GM23338 (cell line): ENCODE measurements at regions not wholly inside any gene's neighbourhood (a gene's known extent, or its start where the extent isn't known, plus 50 kb on each side); places are given as distances from the start of the nearest gene placed in this dataset.

Experiments
- ATAC-seq: fragments of 200-7000 bp; cut with Tn5 transposase; 3 replicates; pipeline ENCODE4 v1.9.1; 2020
- DNase-seq: peaks from one replicate; pipeline ENCODE4 v3.0.0-alpha.2; 2015; ENCODE audit warnings: low spot score
- H2AFZ ChIP-seq: fragments of 200-600 bp; sonication (generic); 2 replicates; pipeline ENCODE4 v1.8.0; 2016; ENCODE audit warnings: antibody characterized with exemption, mild to moderate bottlenecking, moderate library complexity
- H3F3A ChIP-seq: fragments of 200-600 bp; sonication (generic); replicated peaks from 2 replicates; pipeline ENCODE4 v1.8.0; 2017; ENCODE audit warnings: antibody characterized with exemption, mixed run types, low read depth
- H3K27ac ChIP-seq: fragments of 200-600 bp; sonication (generic); 2 replicates; pipeline ENCODE4 v1.6.1; 2016; ENCODE audit warnings: low read depth
- H3K27me3 ChIP-seq: fragments of 200-600 bp; sonication (generic); 2 replicates; pipeline ENCODE4 v1.8.0; 2016; ENCODE audit warnings: mild to moderate bottlenecking, mixed run types, moderate library complexity; ENCODE audit not compliant: insufficient read depth
- H3K36me3 ChIP-seq: fragments of 200-600 bp; sonication (generic); 2 replicates; pipeline ENCODE4 v1.8.0; 2016; ENCODE audit warnings: mild to moderate bottlenecking; ENCODE audit not compliant: insufficient read depth
- H3K4me1 ChIP-seq: fragments of 200-600 bp; sonication (generic); 2 replicates; pipeline ENCODE4 v1.8.0; 2016; ENCODE audit warnings: mild to moderate bottlenecking, moderate library complexity; ENCODE audit not compliant: insufficient read depth
- H3K4me2 ChIP-seq: fragments of 200-600 bp; sonication (generic); 2 replicates; pipeline ENCODE4 v1.7.1; 2017; ENCODE audit warnings: mixed run types
- H3K4me3 ChIP-seq: fragments of 200-600 bp; sonication (generic); 2 replicates; pipeline ENCODE4 v1.6.1; 2016; ENCODE audit warnings: mixed run types
- H3K79me2 ChIP-seq: fragments of 200-600 bp; sonication (generic); replicated peaks from 2 replicates; pipeline ENCODE4 v1.8.0; 2017; ENCODE audit warnings: mild to moderate bottlenecking; ENCODE audit not compliant: insufficient read depth
- H3K9me2 ChIP-seq: fragments of 200-600 bp; sonication (generic); 2 replicates; pipeline ENCODE4 v1.8.0; 2017; ENCODE audit not compliant: insufficient read depth
- H4K20me1 ChIP-seq: fragments of 200-600 bp; sonication (generic); replicated peaks from 2 replicates; pipeline ENCODE4 v1.8.0; 2017; ENCODE audit warnings: mild to moderate bottlenecking; ENCODE audit not compliant: insufficient read depth
- H3K27ac Mint-ChIP-seq: 2 replicates; pipeline ENCODE4 v1.8.0; 2020; ENCODE audit warnings: inconsistent platforms, mild to moderate bottlenecking, moderate library complexity, mixed read lengths
- H3K27me3 Mint-ChIP-seq: 3 replicates; pipeline ENCODE4 v1.8.0; 2022; ENCODE audit warnings: low read depth, mild to moderate bottlenecking, moderate library complexity, mixed read lengths, inconsistent platforms; ENCODE audit not compliant: insufficient read depth, poor library complexity
- H3K36me3 Mint-ChIP-seq: 3 replicates; pipeline ENCODE4 v1.8.0; 2021; ENCODE audit warnings: low read depth, mild to moderate bottlenecking, inconsistent platforms, moderate library complexity, mixed read lengths
- H3K4me1 Mint-ChIP-seq: 3 replicates; pipeline ENCODE4 v1.8.0; 2020; ENCODE audit warnings: mild to moderate bottlenecking, inconsistent platforms, mixed read lengths
- H3K4me3 Mint-ChIP-seq: 3 replicates; pipeline ENCODE4 v1.8.0; 2021; ENCODE audit warnings: moderate library complexity, mild to moderate bottlenecking, inconsistent platforms, mixed read lengths
- H3K9me3 Mint-ChIP-seq: 3 replicates; pipeline ENCODE4 v1.8.0; 2020; ENCODE audit warnings: moderate library complexity, mild to moderate bottlenecking, inconsistent platforms, mixed read lengths
- ETS1 ChIP-seq: IDR thresholded peaks from 2 replicates; pipeline ENCODE4 v1.6.1; 2016; ENCODE audit warnings: antibody characterized with exemption
- JUNB ChIP-seq: IDR thresholded peaks from one replicate; pipeline ENCODE4 v1.6.1; 2016; ENCODE audit warnings: antibody characterized with exemption; ENCODE audit not compliant: unreplicated experiment
- NANOG ChIP-seq: IDR thresholded peaks from 2 replicates; pipeline ENCODE4 v1.6.1; 2016; ENCODE audit warnings: antibody characterized with exemption, borderline replicate concordance
- ZNF114 ChIP-seq: fragments of 250-450 bp; sonication (Bioruptor Pico); IDR thresholded peaks from 2 replicates; pipeline ENCODE4 v1.5.0; 2020; ENCODE audit warnings: mild to moderate bottlenecking, moderate library complexity
- TF ChIP-seq, protein P1 (sequence below): fragments of 250-450 bp; sonication (Bioruptor Pico); IDR thresholded peaks from 2 replicates; pipeline ENCODE4 v1.5.0; 2020; ENCODE audit warnings: mild to moderate bottlenecking, moderate library complexity

DNA sequence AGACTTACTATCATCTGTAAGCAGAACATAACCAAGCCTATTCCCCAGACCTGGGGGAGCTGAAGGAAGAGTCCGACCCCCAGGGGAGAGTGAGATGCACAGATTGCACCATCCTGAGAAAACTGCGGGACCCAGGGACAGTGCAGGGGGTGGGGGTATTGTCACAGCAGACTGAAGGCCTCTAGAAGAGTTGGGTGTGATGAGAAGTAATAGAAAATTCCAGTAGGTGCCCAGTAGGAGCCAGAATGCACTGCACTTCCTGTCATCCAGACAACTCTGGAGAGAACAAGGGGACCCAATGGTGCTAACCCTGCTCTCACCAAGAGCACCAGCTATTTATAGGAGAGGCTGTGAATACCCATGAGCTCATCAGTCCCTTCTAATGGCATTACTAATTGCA, 190.1 kb downstream of the BCL11B start:
- H3K27ac Mint-ChIP-seq = no peak overlapping the region
- no peaks in the 10 kb centered on the region for H3K27me3 ChIP-seq
- no peak overlapping the region for H3K4me3 Mint-ChIP-seq
- peaks cover 4% of the 10 kb centered on the region for H3K27me3 Mint-ChIP-seq
- no peak for TF ChIP-seq JUNB
- TF ChIP-seq NANOG = no peak
- TF ChIP-seq, protein P1, sequence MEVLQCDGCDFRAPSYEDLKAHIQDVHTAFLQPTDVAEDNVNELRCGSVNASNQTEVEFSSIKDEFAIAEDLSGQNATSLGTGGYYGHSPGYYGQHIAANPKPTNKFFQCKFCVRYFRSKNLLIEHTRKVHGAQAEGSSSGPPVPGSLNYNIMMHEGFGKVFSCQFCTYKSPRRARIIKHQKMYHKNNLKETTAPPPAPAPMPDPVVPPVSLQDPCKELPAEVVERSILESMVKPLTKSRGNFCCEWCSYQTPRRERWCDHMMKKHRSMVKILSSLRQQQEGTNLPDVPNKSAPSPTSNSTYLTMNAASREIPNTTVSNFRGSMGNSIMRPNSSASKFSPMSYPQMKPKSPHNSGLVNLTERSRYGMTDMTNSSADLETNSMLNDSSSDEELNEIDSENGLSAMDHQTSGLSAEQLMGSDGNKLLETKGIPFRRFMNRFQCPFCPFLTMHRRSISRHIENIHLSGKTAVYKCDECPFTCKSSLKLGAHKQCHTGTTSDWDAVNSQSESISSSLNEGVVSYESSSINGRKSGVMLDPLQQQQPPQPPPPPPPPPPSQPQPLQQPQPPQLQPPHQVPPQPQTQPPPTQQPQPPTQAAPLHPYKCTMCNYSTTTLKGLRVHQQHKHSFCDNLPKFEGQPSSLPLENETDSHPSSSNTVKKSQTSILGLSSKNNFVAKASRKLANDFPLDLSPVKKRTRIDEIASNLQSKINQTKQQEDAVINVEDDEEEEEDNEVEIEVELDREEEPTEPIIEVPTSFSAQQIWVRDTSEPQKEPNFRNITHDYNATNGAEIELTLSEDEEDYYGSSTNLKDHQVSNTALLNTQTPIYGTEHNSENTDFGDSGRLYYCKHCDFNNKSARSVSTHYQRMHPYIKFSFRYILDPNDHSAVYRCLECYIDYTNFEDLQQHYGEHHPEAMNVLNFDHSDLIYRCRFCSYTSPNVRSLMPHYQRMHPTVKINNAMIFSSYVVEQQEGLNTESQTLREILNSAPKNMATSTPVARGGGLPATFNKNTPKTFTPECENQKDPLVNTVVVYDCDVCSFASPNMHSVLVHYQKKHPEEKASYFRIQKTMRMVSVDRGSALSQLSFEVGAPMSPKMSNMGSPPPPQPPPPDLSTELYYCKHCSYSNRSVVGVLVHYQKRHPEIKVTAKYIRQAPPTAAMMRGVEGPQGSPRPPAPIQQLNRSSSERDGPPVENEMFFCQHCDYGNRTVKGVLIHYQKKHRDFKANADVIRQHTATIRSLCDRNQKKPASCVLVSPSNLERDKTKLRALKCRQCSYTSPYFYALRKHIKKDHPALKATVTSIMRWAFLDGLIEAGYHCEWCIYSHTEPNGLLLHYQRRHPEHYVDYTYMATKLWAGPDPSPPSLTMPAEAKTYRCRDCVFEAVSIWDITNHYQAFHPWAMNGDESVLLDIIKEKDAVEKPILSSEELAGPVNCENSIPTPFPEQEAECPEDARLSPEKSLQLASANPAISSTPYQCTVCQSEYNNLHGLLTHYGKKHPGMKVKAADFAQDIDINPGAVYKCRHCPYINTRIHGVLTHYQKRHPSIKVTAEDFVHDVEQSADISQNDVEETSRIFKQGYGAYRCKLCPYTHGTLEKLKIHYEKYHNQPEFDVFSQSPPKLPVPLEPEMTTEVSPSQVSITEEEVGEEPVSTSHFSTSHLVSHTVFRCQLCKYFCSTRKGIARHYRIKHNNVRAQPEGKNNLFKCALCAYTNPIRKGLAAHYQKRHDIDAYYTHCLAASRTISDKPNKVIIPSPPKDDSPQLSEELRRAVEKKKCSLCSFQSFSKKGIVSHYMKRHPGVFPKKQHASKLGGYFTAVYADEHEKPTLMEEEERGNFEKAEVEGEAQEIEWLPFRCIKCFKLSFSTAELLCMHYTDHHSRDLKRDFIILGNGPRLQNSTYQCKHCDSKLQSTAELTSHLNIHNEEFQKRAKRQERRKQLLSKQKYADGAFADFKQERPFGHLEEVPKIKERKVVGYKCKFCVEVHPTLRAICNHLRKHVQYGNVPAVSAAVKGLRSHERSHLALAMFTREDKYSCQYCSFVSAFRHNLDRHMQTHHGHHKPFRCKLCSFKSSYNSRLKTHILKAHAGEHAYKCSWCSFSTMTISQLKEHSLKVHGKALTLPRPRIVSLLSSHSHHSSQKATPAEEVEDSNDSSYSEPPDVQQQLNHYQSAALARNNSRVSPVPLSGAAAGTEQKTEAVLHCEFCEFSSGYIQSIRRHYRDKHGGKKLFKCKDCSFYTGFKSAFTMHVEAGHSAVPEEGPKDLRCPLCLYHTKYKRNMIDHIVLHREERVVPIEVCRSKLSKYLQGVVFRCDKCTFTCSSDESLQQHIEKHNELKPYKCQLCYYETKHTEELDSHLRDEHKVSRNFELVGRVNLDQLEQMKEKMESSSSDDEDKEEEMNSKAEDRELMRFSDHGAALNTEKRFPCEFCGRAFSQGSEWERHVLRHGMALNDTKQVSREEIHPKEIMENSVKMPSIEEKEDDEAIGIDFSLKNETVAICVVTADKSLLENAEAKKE = no peak
- TF ChIP-seq ETS1 = no peak
- TF ChIP-seq ZNF114 (CRISPR knock-in tag) = no peak
- no peaks in the 10 kb centered on the region for H3K4me1 Mint-ChIP-seq
- H3K9me2 ChIP-seq = peaks cover 10% of the 10 kb centered on the region
- no peaks in the 10 kb centered on the region for H3F3A ChIP-seq
- no peaks in the 10 kb centered on the region for H3K36me3 Mint-ChIP-seq
- no peak overlapping the region for H3K4me3 ChIP-seq
- H3K36me3 ChIP-seq = no peaks in the 10 kb centered on the region
- peaks cover 18% of the 10 kb centered on the region for H3K9me3 Mint-ChIP-seq
- no peak overlapping the region for H3K4me2 ChIP-seq
- H2AFZ ChIP-seq = no peak overlapping the region
- DNase-seq (no peak), ATAC-seq (no peak)
- H3K79me2 ChIP-seq = no peaks in the 10 kb centered on the region
- no peaks in the 10 kb centered on the region for H4K20me1 ChIP-seq
- H3K4me1 ChIP-seq = no peaks in the 10 kb centered on the region
- no peak overlapping the region for H3K27ac ChIP-seq
